Activated CD4-positive, alpha-beta T cell treated with anti-CD3 and anti-CD28 coated beads for 48 hours (primary cell): ENCODE measurements at regions not wholly inside any gene's neighbourhood (a gene's known extent, or its start where the extent isn't known, plus 50 kb on each side); places are given as distances from the start of the nearest gene placed in this dataset.

Experiments used
- DNase-seq: peaks from one replicate; pipeline ENCODE4 v3.0.0-alpha.2; 2020

GRCh38 chr13:44024167-44024845 is 144.6 kb downstream of the LACC1 start:
- no peak for DNase-seq

GRCh38 chr13:44024846-44025195 is 145.1 kb downstream of the LACC1 start:
- no peak for DNase-seq

GRCh38 chr13:44026194-44026593 is 146.5 kb downstream of the LACC1 start:
- no peak for DNase-seq

- no peak for DNase-seq
Observed at GRCh38 chr13:44028734-44029133, 149.0 kb downstream of the LACC1 start.

GRCh38 chr13:44030615-44031014 is 150.9 kb downstream of the LACC1 start:
- no peak for DNase-seq

GRCh38 chr13:44031555-44031954 is 151.9 kb downstream of the LACC1 start:
- no peak for DNase-seq

GRCh38 chr13:44032802-44033201 is 153.1 kb downstream of the LACC1 start:
- DNase-seq, result no peak

- no peak for DNase-seq
Observed at GRCh38 chr13:44035400-44035799, 155.7 kb downstream of the LACC1 start.

- no peak for DNase-seq
Observed at GRCh38 chr13:44040070-44040817, 160.5 kb downstream of the LACC1 start.

GRCh38 chr13:44040818-44041100 is 161.1 kb downstream of the LACC1 start:
- DNase-seq, result no peak

- no peak for DNase-seq
Observed at GRCh38 chr13:44044547-44045179, 165.0 kb downstream of the LACC1 start.

GRCh38 chr13:44045180-44045562 is 165.5 kb downstream of the LACC1 start:
- DNase-seq, result no peak

- DNase-seq, result no peak
Observed at GRCh38 chr13:44046428-44046827, 166.7 kb downstream of the LACC1 start.

- no peak for DNase-seq
Observed at GRCh38 chr13:44048326-44048725, 168.6 kb downstream of the LACC1 start.

- no peak for DNase-seq
Observed at GRCh38 chr13:44049081-44049945, 169.6 kb downstream of the LACC1 start.

GRCh38 chr13:44050450-44051063 is 170.9 kb downstream of the LACC1 start:
- DNase-seq, result no peak

GRCh38 chr13:44051405-44051804 is 171.7 kb downstream of the LACC1 start:
- DNase-seq, result no peak

GRCh38 chr13:44051918-44052675 is 172.4 kb downstream of the LACC1 start:
- no peak for DNase-seq

- no peak for DNase-seq
Observed at GRCh38 chr13:44052780-44053184, 173.1 kb downstream of the LACC1 start.

GRCh38 chr13:44053208-44053607 is 173.5 kb downstream of the LACC1 start:
- DNase-seq, result no peak

- DNase-seq, result no peak
Observed at GRCh38 chr13:44054525-44054924, 174.8 kb downstream of the LACC1 start.

GRCh38 chr13:44055681-44056080 is 176.0 kb downstream of the LACC1 start:
- peak; percentile 9 for DNase-seq
